ENCODE measurements at regions not wholly inside any gene's neighbourhood (a gene's known extent, or its start where the extent isn't known, plus 50 kb on each side); places are given as distances from the start of the nearest gene placed in this dataset.

DNA sequence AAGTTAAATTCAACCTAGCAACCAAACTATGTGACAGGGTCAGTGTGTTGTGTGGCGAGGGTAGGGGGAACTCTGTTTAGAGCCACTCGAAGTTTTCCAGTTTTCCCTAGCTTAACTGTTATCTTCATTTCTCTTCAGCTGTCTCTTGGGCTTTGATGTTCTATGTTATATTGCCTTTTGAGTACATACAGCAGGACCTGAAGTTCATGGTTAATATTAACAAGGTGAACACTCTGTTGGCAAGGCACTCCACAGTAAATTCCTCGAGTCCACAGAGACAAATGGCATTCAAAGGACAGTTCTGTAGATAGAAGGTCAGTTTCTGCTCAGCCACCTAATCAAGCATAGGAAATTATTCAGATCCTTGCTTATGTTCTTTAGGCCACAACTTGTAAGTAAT lies 147.9 kb upstream of the DPH6 start:
- DNase-seq = no peak
- TF ChIP-seq, protein P1, sequence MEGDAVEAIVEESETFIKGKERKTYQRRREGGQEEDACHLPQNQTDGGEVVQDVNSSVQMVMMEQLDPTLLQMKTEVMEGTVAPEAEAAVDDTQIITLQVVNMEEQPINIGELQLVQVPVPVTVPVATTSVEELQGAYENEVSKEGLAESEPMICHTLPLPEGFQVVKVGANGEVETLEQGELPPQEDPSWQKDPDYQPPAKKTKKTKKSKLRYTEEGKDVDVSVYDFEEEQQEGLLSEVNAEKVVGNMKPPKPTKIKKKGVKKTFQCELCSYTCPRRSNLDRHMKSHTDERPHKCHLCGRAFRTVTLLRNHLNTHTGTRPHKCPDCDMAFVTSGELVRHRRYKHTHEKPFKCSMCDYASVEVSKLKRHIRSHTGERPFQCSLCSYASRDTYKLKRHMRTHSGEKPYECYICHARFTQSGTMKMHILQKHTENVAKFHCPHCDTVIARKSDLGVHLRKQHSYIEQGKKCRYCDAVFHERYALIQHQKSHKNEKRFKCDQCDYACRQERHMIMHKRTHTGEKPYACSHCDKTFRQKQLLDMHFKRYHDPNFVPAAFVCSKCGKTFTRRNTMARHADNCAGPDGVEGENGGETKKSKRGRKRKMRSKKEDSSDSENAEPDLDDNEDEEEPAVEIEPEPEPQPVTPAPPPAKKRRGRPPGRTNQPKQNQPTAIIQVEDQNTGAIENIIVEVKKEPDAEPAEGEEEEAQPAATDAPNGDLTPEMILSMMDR (IDR thresholded peaks at IDR 0.05) = no peak
- no peak for TF ChIP-seq POLR2A (IDR thresholded peaks at IDR 0.05)
- Histone ChIP-seq H3K36me3 (no peaks in the 10 kb centered on the region), H3K4me1 (peaks cover 5 to 12% of the 10 kb centered on the region in 2 donors), H3K4me3 (no peak overlapping the region), H3K27ac (peak overlapping the region; percentile 81 to 83), H3K27me3 (no peaks in the 10 kb centered on the region), H3K9me3 (no peaks in the 10 kb centered on the region)
- intact Hi-C loops (cut with DNase I; ENCODE audit: low total_unique reads) = no loop called here

GRCh38 chr15:35695003-35695402 lies 149.0 kb upstream of the DPH6 start:
- DNase-seq = no peak
- H3K27ac ChIP-seq = no peak overlapping the region
- no peaks in the 10 kb centered on the region for H3K9me3 ChIP-seq
- no peak for TF ChIP-seq POLR2A (IDR thresholded peaks at IDR 0.05)
- TF ChIP-seq, protein P1 (IDR thresholded peaks at IDR 0.05) = no peak
- H3K36me3 ChIP-seq = no peaks in the 10 kb centered on the region
- no peaks in the 10 kb centered on the region for H3K27me3 ChIP-seq
- intact Hi-C loops (cut with DNase I; ENCODE audit: low total_unique reads) = no loop called here
- no peak overlapping the region for H3K4me3 ChIP-seq
- peaks cover 5 to 12% of the 10 kb centered on the region in 2 donors for H3K4me1 ChIP-seq

- intact Hi-C loops (cut with DNase I; ENCODE audit: low total_unique reads) = no loop called here
- Histone ChIP-seq H3K9me3 (no peaks in the 10 kb centered on the region), H3K4me3 (no peak overlapping the region), H3K4me1 (peaks cover 5 to 12% of the 10 kb centered on the region in 2 donors), H3K27me3 (no peaks in the 10 kb centered on the region), H3K36me3 (no peaks in the 10 kb centered on the region), H3K27ac (peak overlapping the region; percentile 48 to 74)
- TF ChIP-seq, protein P1 (IDR thresholded peaks at IDR 0.05) = no peak
- TF ChIP-seq POLR2A (IDR thresholded peaks at IDR 0.05) = no peak
- DNase-seq = no peak
Measured at GRCh38 chr15:35696767-35697231, 150.8 kb upstream of the DPH6 start.

DNA sequence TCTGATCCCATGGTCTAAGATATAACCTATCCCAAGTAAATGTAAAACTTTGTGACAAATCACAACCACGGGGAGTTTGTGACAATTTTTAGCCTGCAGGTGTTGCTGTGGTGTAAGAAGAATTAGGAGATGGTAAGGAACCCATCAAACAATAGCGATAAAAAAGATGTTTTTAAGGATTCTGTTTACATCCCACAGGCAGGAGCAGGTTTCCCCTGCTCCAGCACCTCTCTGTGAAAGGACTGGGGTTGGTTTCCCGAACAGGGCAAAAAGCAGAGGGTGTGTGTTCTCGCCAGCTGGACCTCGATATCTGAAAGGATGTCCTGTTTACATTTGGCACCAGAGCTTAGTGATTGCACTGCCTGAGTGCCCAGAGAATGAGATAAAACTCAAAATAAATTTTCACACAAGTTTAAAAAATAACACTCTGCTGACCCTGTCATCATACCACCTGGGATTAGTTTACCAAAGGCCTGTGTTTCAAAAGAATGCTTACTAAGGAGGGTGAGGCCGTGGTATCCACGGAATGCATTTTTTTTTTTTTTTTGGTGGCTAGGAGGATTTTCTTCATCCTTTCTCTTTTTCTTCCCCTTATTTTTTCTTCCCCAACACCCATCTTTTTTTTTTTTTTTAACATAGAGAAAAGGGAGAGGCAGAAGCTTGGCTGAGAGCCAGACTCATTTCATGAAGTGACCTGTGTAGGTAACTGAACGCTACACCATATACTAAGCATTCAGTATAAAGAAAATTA lies 151.8 kb upstream of the DPH6 start:
- TF ChIP-seq, protein P1 (IDR thresholded peaks at IDR 0.05) = peak in 2 of 4 experiments; percentile 18 to 31
- TF ChIP-seq POLR2A (IDR thresholded peaks at IDR 0.05) = no peak
- no peak overlapping the region for H3K4me3 ChIP-seq
- peak overlapping the region; percentile 48 to 74 for H3K27ac ChIP-seq
- no peaks in the 10 kb centered on the region for H3K27me3 ChIP-seq
- DNase-seq = peak in 1 of 2 donors; percentile 60
- intact Hi-C loops (cut with DNase I; ENCODE audit: low total_unique reads) = no loop called here
- no peaks in the 10 kb centered on the region for H3K36me3 ChIP-seq
- no peaks in the 10 kb centered on the region for H3K9me3 ChIP-seq
- peaks cover 5 to 9% of the 10 kb centered on the region in 2 donors for H3K4me1 ChIP-seq

DNA sequence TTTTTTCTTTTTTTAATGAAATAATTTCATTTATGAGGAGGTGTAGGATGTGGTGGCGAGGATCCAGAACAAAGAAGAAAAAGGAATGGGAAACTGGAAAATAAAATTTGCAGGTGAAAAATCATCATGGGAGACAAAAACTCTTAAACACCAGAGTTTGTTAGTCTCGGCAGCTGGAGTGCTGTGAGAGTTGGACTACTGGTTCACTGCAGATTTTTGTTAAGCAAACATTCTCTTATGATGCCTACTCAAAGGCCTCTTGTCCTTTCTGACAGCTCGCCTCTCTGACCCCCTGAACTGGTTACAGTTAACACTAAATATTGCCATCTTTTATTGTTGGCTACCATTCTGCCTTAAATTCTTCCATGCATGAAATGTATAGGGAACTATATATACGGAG lies 152.4 kb upstream of the DPH6 start:
- no peak for TF ChIP-seq POLR2A (IDR thresholded peaks at IDR 0.05)
- TF ChIP-seq, protein P1 (IDR thresholded peaks at IDR 0.05) = no peak
- peaks cover 3% of the 10 kb centered on the region in 2 donors for H3K4me1 ChIP-seq
- H3K27me3 ChIP-seq = no peaks in the 10 kb centered on the region
- H3K27ac ChIP-seq = peak overlapping the region; percentile 48 to 74
- H3K4me3 ChIP-seq = no peak overlapping the region
- intact Hi-C loops (cut with DNase I; ENCODE audit: low total_unique reads) = no loop called here
- no peak for DNase-seq
- no peaks in the 10 kb centered on the region for H3K36me3 ChIP-seq
- H3K9me3 ChIP-seq = no peaks in the 10 kb centered on the region
